Spleen (tissue), 7 donors: ENCODE measurements at regions not wholly inside any gene's neighbourhood (a gene's known extent, or its start where the extent isn't known, plus 50 kb on each side); places are given as distances from the start of the nearest gene placed in this dataset.

Experiments used
- POLR2A ChIP-seq, 3 donors: fragments of 450-650 bp; IDR thresholded peaks; one replicate each; pipeline ENCODE4 v1.5.1; 2017; ENCODE audit warnings: antibody characterized with exemption in 3 of 3, mild to moderate bottlenecking in 1 of 3
- POLR2AphosphoS5 ChIP-seq, 3 donors: sonication (generic); formaldehyde crosslinking; IDR thresholded peaks; one replicate each; pipeline ENCODE4 v1.5.1; 2017; ENCODE audit warnings: antibody characterized with exemption in 3 of 3
- TF ChIP-seq, protein P1 (sequence below), 11 experiments: fragments of 200-600 bp in 7 of 11; fragments of 450-650 bp in 4 of 11; sonication (generic) in 4 of 11; IDR thresholded peaks in 8 of 11; conservative IDR thresholded peaks in 3 of 11; 1 replicate in 7 of 11; 2 replicates in 4 of 11; pipeline versions ENCODE4 v1.4.0 to v1.8.0; 2016 to 2021; ENCODE audit warnings: antibody characterized with exemption in 11 of 11, inconsistent platforms in 4 of 11, mild to moderate bottlenecking in 1 of 11
- donor health status: DM: no; HTN: no; CAD: no; lungs with moderate emphysema.
- donor health status: DM: no; HTN: no; CAD: no.
- donor health status: DM: no; HTN: no; CAD: no.

DNA sequence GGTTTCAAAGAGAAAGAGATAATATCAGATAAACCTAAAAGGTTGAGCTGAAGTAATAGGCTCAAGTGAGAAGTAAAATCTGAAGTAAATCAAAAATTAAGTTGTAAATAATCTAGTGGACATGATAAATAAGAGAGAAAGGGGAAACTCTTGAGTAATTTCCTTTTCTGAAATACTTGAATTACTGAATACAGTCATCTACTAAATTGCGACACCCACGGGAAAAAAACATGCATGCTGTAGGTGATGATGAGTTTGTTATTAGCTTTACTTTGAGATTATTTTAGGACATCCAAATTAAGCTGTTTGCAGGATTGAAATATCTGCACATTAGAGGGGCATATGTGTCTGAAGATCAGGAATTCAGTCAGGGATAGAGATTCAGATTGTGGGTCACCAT lies 50.0 kb upstream of the CARD18 start:
- TF ChIP-seq POLR2A (IDR thresholded peaks at IDR 0.05) (no peak), POLR2AphosphoS5 (IDR thresholded peaks at IDR 0.05) (no peak)
- TF ChIP-seq, protein P1, sequence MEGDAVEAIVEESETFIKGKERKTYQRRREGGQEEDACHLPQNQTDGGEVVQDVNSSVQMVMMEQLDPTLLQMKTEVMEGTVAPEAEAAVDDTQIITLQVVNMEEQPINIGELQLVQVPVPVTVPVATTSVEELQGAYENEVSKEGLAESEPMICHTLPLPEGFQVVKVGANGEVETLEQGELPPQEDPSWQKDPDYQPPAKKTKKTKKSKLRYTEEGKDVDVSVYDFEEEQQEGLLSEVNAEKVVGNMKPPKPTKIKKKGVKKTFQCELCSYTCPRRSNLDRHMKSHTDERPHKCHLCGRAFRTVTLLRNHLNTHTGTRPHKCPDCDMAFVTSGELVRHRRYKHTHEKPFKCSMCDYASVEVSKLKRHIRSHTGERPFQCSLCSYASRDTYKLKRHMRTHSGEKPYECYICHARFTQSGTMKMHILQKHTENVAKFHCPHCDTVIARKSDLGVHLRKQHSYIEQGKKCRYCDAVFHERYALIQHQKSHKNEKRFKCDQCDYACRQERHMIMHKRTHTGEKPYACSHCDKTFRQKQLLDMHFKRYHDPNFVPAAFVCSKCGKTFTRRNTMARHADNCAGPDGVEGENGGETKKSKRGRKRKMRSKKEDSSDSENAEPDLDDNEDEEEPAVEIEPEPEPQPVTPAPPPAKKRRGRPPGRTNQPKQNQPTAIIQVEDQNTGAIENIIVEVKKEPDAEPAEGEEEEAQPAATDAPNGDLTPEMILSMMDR (IDR thresholded peaks at IDR 0.05 in 8 of 11, conservative IDR thresholded peaks at IDR 0.05 in 3 of 11): no peak
